ENCODE measurements at regions not wholly inside any gene's neighbourhood (a gene's known extent, or its start where the extent isn't known, plus 50 kb on each side); places are given as distances from the start of the nearest gene placed in this dataset.
"Not testable (repeated sequence)": the region's sequence is repeated elsewhere in the genome, so short reads cannot be mapped to it uniquely, and the experiment has no call there.

DNA sequence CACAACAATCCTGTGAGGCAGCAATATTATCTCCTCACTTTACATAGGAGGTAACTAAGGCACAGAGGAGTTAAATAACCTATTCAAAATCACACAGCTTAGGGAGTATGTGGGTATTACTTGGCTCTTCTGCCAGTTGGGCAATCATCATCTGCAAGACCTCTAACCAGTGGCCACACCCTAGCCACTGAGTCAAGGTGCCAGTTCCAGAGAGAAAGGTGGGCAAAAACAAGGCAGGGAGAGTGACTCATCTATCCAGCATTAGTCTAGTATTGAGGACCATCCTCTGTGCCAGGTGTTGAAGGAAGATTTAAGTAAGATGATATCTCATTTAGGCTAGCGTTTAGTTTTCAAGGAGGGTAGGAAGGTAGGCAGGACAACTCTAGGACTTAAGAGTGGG is 113.9 kb upstream of the EOLA2 start:
- no peak for DNase-seq (ENCODE audit: low read depth in 3 of 3)

DNA sequence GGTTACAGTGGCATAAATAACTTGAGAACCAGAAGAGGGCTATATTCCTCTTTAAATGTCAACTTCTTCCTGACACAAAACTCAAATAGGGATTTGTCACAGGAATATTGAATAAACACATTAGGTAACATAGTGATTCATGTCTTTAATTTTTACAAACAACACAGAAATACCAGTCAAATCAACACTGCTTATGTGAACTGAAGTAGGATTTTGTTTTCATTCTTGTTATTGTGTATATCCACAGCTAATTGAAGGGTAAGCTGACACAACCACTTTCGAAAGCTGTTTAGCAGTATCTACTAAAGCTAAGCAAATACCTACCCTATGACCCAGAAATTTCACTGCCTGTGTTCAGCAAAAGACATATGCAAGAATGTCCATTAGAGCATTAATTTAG is 120.4 kb upstream of the EOLA2 start:
- no peak for DNase-seq (ENCODE audit: low read depth in 3 of 3)

DNA sequence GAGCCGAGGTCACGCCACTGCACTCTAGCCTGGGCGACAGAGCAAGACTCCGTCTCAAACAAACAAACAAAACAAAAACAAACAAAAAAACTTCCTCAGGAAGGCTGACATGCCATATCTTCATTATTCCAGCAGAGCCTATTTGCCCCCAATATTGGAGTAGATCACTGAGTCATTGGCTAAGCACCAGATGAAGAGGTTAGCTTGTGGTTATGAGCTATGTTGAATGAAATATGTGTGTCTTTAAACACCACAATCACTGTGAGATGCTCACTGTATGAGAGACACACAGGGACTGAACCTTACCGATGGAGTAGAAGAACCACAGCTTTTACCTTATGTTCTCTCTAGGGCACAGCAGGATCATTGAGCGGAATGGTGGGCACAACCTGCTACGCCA is 122.1 kb upstream of the EOLA2 start:
- DNase-seq (ENCODE audit: low read depth in 3 of 3): no peak

DNA sequence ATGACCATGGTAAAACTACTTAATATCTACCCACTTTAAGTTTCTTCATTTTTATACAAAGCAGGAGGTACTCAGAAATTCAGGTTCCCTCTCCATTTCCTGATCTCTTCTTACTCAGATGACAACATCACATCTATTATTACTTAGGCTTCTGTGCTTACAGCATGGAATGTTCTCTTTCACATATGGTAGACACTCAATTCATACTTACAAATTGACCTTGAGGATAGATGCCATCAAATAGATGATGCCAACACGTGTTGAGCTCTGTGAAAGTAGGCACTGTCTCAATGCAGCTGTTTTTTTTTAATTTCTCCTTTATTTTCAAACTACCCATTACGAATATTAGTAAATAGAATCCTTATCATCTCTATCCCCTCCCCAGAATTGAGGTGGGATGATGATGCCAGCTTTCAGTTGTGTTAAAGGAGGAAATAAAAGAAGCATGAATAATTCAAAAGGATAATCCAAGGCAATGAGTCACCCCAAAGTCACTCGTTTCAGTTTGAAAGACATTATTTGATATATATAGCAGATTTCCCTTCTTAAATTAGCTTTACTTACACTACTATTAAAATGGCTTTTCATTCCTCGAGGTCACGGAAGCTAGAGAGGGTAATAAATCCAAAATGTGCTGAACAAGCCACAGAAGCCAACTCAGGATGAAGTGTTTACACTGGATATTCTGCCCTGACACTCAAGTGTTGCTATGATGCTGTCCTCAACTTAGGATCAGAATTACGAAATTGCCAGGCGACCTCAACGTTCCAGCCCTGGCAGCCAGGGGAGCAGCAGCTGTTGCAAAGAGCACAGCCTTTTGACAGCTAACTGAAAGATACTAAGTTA is 124.2 kb upstream of the EOLA2 start:
- DNase-seq (ENCODE audit: low read depth in 3 of 3): no peak

DNA sequence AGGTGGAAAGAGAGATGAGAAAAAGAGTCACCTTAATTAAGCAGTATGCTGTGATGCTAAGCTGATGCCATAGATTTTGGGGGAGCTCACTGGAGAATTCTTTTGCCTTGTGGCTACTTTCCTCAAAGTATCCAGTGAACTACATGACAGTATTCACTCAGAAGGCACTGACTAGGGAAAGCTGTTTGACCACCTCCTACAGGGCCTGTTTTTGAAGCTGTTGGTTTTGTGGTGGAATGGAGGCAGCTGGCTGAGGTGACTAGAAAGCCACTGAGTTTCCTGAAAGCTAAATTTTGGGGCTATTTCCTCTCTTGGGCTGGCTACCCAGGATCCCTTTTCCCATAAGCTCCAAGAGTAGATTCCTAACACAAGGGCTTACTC is 124.8 kb upstream of the EOLA2 start:
- no peak for DNase-seq (ENCODE audit: low read depth in 3 of 3)

DNA sequence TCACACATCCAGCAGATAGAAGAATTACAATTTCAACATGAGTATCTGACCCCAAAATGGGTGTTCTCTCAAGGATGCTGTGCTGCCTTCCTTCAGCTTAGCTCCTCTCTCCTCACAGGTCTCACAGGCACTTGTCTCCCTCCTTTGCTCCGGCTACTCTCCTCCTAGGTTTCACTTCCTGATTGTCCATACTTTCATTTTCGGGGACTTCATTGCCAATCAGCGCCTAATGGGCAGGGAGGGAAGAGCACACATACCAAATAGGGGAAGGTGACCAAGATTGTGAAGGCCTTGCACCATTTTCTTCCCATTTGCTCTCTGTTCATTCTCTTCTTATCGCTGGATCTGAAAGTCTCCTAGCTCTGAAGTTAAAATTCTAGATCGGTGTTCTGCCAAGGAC is 125.4 kb upstream of the EOLA2 start:
- DNase-seq (ENCODE audit: low read depth in 3 of 3): no peak

DNA sequence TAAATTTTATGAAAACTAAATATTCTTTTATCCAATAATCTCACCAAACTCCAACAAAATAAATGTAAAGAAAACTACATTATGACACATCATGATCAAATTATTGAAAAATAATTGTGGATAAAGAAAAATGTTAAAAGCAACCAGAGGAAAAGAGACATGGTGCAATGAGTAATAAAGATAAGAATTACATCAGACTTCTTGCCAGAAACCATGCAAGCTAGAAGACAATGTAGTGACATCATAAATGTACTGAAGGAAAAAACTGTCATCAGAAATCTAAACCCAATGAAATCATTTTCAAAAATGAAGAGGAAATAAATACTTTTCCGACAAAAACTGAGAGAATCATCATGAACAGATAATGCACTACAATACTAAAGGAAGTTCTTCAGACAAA is 135.9 kb upstream of the EOLA2 start:
- no peak for DNase-seq (ENCODE audit: low read depth in 3 of 3)

DNA sequence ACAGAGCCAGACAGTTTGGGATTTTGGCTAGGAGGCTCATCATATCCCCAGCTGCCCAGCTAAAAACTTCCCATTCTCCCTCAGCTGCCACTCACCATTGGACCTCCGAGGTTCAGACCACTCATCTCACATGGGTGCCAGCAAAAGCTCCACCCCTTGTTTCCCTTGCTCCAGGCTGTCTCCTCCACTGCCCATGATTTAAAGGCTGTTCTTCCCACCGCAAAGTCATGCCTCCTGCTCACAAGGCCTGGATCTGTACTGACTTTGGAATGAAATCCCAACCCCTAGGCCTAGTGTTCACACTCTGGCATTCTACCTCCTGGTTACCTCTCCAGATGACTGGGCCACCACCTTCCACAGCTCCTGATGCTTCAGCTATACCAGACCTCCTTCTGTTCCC is 142.2 kb upstream of the EOLA2 start:
- DNase-seq (ENCODE audit: low read depth in 3 of 3): no peak

DNA sequence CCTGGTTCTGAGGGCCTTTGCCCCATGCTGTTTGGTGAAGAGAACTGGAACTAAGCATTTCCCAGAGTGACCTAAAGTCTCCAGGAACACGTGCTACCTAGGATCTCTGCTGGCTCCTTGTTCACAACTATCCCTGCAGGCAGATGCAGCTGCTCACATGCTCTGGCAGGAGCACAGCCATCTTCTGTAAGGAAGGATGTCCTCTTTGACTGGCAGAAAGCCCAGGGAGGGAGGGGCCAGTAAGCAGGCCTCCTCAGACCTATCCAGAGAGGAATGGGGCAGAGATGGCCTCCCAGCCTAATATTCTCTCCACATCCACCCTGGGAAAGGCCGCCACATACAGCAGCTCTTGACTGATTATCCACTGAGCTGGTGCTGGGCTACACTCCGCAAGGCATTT is 142.8 kb upstream of the EOLA2 start:
- DNase-seq (ENCODE audit: low read depth in 3 of 3): no peak

DNA sequence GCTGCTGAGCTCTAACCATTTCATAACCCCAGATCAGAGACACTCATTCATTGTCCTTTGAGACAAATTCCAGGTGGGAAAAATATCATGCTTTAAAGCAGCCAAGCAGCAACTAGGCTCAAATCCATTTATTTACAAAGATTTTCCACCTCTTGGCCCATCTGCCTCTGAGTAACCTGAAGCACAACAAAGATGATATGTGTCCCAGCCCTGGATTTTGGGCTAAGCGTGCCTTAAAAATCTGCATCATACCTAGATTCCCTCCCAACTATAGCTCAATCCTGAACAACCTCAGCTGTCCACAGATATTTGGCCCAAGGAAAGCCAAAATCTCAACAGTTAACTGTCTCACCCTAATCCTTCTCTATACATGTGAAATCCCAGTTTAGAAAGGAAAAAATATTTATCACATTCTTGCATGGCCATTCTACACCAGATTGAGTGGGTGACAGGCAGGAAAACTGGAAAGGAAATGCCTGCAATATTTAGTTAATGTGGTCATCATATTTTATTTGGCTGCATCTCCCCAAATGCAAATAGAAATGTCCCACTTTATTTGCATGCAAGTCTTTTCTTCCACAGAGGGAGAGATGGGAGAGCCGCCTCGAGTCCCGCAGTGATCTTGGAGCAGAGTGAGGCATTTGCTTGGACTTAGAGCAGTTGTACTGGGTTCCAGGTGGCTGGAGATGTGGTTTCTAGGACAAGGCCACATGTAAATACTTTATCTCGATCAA is 146.4 kb upstream of the EOLA2 start:
- DNase-seq (ENCODE audit: low read depth in 3 of 3): no peak

DNA sequence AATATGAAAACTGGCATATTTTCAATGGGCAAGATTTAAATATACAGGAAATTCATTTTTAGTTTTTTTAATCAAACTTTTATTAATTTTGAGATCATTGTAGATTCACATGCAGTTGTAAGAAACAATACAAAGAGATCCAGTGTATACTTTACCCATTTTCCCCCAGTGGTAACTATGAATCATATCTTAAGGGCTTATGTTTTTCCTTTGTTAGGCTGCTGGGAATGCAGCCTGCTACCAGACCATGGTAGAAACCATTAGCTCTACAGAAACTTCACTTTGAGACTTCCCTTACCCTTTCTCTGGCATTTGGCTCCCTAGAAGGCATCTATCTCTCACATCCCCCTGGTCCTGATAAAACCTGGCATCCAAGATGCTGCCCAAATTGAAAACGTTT is 147.6 kb upstream of the EOLA2 start:
- DNase-seq (ENCODE audit: low read depth in 3 of 3): no peak

DNA sequence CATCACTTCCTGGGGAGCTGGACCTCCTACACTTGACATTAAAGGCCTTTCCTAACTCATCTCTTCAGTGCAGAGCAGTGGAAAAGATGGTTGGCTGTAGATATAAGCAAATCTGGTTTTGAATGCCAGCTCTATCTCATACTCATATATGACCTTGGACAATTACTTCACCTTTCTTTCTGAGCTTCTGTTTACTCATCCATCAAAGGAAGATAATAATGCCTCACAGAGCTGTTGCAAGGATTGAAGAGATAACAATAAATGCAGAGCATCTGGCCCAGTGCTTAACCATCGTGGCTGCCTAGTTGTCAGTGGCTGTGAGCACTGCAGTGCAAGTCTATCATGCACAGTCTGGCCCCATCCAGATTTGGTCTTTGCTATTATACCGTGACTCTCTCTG is 148.1 kb upstream of the EOLA2 start:
- no peak for DNase-seq (ENCODE audit: low read depth in 3 of 3)

DNA sequence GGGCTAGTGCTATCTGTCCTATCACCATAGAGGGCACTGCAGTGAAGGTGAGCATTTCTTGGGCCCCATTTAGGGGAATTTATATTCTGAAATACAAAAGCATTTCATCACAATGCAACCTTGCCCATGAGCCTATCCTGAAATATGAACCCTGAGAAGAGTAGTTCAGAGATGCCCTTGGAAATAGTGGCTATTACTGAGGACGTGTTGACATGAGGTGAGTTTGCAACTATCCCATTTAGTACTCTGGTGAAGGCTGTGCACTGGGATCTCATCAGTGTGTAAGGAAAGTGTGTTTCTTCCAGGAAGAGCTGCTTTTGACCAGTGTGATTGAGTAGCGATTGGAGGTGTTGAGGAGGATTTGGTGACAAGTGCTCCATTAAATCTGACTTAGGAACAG is 149.3 kb upstream of the EOLA2 start:
- no peak for DNase-seq (ENCODE audit: low read depth in 3 of 3)

DNA sequence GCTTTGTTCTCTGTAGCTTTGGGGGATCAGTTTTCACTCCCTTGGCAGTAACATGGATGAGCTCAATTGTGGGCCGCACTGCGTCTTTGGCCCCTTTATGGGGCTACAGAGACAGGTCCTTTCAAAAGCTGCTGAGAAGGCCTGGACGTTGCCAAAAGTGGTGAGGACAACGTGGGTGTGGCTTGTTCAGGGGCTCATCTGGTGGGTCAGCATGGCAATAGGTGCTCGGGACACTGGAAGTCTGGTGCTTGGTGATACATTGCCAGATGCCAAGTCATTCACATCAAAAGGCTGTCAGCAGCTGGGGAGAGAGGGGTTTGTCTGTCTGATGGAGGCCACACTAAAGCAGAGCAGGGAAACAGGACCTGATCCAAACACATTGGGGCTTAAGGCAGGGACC is 149.8 kb upstream of the EOLA2 start:
- DNase-seq (ENCODE audit: low read depth in 3 of 3): no peak

DNA sequence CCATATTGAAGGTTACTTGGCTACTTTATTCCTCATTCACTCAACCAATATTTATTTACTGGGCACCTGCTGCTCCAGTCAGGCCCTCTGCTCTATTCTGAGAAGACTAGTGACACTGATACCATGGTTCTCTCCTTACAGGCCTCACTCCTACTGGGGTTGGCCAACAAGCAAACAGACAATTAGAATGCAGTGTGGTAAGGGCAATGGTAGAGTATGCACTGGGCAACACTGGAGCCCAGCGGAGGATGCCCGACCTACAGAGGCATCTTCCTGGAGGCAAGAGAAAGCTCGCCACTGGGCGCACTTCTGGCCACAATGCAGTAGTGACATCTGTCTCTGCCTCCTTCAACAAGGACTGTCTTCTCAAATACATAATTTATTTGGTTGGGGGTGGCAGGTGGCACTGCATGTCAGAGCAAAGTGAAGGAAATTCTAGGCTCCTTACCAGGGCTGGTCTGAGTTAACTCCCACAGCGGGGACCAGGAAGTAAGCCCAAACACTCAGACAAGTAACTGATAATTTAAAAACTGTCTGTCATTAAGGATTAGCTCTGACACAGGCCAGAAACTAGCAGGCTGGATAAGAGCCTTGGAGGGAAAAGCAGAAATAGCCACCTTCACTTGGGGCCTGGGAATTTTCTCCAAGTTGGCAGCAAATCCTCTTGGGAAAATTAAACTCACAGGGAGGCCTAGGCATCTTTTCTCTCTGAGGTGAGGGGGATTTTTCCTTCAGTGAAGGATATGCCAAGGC is 150.7 kb upstream of the EOLA2 start:
- DNase-seq (ENCODE audit: low read depth in 3 of 3): no peak

DNA sequence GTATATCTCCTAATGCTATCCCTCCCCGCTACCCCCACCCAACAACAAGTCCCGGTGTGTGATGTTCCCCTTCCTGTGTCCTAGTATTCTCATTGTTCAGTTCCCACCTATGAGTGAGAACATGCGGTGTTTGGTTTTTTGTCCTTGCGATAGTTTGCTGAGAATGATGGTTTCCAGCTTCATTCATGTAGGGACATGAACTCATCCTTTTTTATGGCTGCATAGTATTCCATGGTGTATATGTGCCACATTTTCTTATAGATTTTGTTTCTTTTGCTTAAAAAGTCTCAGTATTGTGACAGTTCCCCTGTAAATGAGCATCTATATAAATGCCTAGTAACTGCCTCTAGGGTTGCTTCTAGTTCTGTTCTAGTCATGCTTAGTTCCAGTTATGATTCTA is 153.0 kb upstream of the EOLA2 start:
- not testable (repeated sequence) for DNase-seq (ENCODE audit: low read depth in 3 of 3)

DNA sequence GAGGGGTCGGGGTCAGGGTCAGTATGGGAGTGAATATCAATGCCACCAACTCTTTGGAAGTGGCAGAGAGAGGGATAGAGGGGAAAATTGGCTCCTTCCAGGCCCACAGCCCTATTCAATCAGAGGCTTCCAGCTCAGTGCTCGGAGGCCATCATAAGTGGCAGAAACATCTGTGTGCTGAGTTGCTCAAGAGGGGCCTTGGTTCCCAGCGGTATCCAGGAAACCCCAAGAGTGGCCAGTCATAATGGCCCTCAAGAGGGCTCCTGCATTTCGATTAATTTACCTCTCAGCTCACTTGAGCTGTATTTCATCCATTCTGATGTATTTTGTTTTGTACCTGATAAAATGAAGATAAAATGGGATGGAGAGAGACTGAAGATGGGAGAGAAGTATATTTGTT is 154.3 kb upstream of the EOLA2 start:
- no peak for DNase-seq (ENCODE audit: low read depth in 3 of 3)

DNA sequence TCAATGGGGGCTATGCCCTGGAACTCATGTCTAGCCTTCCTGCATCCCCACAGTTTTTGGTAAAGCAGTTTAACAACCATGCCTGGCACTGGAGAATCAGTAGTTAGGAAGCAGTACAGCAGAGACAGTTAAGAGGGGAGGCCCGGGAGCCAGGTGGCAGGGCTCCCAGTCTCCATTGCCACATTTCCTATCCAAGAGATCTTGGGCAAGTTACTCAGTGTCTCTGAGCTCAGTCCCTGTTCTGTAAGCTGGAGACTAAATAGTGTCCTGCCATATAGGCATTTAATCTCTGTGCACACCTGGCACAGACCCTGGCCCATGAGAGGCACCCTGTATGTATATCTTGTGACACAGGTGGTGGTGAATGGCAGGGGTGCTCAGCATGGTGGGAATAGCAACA is 156.1 kb upstream of the EOLA2 start:
- no peak for DNase-seq (ENCODE audit: low read depth in 3 of 3)

DNA sequence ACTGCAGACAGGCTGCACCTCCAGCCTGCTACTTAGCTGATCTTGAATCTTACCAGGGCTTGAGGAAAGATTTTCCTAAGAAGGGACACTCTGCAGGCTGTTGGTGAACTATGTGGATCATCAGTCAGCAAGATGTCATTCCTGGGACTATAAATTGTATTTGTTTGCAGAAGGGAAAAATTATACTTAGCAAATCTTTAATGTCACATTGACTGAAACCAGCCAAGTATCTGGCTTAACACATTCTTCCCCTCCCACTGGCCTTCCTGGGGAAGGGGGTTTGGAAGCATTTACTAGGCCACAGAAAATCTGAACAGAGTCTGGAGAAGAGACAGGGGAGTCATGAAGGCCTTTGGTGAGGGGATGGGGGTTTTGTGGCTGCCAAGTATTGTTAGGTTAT is 156.7 kb upstream of the EOLA2 start:
- no peak for DNase-seq (ENCODE audit: low read depth in 3 of 3)

DNA sequence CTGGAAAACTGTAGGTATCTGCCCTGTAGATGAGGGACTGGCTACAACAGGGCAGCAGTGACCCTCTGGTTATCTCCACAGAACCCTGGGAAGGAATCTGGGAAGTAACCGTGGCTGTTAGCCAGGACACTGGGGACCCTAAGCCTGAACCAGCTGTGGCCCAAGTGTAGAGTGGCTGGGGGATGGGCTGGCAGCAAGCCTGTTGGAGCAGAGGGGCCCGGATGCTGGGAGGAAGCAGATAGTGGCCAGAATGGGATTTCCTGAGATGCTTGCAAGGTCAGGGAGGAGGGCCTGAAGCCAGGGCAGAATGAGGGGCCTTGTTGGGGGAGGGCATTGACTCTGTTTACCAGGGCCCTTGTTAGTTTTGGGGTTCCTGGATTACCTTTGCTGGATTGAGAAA is 161.0 kb upstream of the EOLA2 start:
- no peak for DNase-seq (ENCODE audit: low read depth in 3 of 3)

DNA sequence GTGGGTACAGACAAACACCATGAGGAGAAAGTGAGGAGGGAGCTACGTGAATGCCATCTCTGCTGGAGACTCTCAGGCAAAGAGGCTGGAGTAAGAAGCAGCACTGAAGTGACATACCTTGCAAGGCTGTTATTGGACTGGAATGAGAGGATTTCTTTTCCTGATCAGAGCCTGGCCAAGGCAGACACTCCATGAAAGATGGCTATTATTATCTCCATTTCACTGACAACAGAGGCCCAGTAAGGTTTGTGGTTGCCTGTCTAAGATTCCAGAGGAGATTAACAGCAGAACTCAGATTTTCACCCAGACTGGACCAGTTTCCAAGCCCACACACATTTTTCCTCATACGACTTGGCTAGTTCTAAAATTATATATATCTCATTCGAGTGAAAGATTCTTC is 162.0 kb upstream of the EOLA2 start:
- no peak for DNase-seq (ENCODE audit: low read depth in 3 of 3)

DNA sequence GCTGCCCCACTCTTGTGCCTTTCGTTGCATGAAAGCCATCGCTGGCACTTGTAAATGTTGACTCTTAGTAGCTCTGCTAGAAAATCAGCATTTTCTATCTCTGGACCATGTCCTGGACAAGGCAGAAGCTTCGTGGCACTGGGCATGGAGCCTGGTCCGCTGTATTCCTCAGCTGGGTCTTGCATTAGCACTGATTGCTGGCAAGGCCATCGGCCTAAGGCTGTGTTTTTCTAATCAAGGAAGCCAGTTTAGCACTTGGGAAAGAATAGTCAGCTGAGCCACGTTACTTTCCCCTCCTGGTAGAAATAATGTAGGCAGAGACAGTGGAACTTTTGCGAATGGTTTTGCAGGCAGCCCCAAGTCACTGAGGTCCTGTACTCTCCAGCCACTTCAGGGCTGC is 180.2 kb upstream of the EOLA2 start:
- DNase-seq (ENCODE audit: low read depth in 3 of 3): no peak

DNA sequence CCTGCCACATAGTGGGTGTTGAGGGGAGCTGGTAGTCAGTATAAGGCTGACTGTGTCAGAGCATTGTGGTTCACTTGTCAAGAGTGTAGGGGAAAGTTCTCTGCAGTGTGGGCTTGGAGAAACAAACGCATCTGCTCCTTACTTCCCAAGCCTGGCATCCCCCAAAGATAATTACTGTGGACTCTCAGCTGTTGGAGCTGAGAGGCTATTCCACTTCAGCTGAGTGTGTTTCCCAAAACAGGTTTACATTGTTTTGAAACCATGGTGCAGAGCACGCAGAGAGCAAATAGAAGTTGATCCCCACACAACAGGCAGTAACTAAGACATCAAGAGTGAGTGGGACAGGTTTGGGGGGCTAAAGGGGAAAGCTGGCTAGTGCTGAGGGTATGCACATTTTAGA is 181.0 kb upstream of the EOLA2 start:
- DNase-seq (ENCODE audit: low read depth in 3 of 3): no peak
